Nucleus accumbens (tissue), 56 donors: ENCODE measurements at regions not wholly inside any gene's neighbourhood (a gene's known extent, or its start where the extent isn't known, plus 50 kb on each side); places are given as distances from the start of the nearest gene placed in this dataset.
"Not testable (repeated sequence)": the region's sequence is repeated elsewhere in the genome, so short reads cannot be mapped to it uniquely, and the experiment has no call there.

Experiments used
- DNase-seq, 56 donors: peaks; one replicate each; lab custom pipeline; 2025; lab: John Stamatoyannopoulos, UW

DNA sequence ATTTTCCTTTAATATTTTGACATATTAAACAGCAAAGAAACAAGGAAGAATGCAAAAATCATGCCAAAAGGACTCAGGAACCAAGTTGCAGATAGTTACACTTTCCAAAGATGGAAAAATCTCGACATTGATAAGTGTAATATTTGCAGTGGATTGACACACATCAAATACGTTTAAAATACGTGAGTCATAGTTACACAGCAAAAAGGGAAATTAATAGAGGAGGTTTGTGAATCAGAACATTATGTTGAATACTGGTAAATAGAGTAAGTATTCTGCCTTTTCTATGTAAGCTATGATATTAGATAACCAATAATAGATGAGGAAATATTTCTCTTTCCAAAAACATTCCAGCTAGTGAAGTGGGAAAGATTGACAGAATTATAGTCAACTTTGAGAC, 1761.3 kb upstream of the IGFBP7 start:
- DNase-seq: no peak

DNA sequence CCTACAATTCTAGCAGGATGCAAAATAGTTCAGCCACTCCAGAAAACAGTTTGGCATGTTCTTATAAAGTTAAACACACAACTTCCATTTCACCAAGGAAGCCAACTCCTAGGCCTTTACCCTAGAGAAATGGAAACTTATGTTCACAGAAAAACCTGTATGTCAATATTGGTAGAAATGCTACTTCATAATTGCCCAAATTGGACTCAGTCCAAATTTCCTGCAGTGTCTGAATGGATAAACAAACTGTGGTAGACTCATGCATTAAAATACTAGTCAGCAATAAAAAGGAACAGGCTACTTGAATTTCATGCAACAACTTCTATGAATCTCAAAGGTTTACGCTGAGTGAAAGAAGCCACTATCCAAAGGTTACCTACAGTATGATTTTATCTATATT, 1738.8 kb upstream of the IGFBP7 start:
- no peak for DNase-seq

DNA sequence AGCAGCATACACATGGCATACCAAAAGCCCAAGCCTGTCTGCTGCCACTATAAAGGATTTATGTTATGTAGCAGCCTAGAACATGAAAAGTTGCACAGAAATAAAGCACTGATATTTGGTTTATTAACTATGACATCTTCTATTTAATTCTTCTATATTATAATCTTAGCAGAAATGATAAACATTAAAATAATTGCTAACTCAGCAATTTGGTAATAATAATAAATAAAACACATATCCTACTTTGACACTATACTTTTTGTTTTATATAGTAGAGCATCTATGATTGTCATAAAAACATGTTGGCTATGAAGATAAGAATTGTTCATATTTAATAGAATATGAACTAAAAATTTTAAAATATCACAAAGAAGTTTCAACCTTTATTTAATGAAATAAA, 1733.3 kb upstream of the IGFBP7 start:
- DNase-seq: no peak

DNA sequence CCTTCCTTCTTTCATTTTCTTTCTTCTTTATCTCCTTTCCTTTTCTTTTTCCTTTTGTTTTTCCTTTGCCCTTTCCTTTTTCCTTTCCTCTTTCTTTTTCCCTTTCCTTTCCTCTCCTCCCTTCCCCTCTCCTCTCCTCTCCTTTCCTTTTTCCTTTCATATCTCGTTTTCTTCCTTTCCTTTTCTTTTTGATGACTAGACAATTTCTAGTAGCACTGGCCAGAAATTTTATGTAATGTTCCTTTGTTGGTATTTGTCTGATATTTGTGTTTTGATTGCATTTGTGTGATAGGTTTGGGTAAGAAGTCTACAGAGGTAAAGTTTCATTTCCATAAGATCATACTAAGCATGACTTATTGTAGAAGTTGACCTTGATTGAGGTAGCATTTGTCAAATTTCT, 1722.9 kb upstream of the IGFBP7 start:
- no peak for DNase-seq

DNA sequence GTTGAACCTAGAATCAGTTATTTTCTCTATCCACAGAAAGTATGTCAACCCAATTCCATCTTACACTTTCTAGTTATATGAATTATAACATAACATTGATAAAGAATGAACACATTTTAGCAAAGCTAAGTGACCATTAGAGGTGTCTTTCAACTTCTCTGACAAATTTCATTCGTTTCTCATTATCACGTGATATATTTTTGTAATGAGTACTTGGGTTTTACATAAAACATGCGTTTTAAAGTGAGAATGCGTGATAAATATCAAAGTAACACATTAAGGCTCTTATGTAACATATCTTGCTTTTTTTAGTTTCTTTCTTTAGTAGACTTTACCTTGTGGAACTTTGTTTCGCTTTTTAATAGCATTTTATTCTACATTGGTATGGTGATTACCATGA, 1715.1 kb upstream of the IGFBP7 start:
- no peak for DNase-seq

DNA sequence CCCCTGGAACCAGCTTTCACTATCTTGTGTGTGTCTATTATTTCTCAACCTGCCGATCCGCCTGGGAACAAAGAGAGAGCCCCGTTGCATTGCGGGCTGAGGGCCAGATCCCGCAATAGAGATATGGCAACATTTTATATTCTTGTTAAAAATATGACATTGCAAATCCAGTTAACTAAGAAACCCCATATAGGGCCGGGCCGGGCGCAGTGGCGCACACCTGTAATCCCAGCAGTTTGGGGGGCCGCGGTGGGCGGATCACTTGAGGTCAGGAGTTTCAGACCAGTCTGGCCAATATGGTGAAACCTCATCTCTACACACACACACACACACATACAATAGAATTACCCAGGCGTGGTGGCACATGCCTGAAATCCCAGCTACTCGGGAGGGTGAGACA, 1708.4 kb upstream of the IGFBP7 start:
- not testable (repeated sequence) for DNase-seq

DNA sequence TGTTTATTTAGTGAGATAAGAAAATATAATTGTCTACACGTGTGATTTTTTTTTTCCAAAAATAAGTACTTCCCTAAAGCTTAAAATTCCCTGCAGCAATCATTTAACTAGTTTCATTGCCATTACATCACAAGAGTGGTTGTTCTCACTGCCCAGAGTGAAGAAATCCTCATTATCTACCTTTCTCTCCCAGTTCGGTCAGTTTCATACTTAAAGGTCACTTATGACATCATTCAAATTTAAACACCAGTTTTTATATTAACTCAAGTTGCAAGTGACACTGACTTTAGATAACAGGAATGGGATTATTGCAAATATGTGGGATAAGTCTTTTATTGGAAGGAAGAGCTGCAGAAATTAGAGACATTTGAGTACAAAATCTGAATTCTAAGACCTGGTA, 1699.8 kb upstream of the IGFBP7 start:
- DNase-seq: no peak

DNA sequence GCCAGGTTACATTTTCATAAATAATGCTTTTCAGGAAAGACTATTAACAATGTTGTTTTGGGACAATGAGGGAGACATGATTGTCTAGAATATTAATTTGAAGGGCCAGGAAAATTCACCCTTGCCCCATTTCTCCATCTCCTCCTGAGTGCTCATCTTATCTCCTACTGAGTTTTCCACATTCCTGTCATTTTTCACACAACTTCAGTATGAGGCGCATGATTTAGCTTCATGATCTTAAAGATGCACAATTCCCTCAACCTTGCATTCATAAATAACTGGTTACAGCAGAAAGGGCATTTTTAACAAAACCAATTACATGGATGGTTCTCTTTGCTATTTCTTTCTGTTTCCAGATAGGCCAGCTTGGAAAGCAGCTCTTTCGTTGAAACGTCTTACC, 1699.2 kb upstream of the IGFBP7 start:
- DNase-seq: no peak

DNA sequence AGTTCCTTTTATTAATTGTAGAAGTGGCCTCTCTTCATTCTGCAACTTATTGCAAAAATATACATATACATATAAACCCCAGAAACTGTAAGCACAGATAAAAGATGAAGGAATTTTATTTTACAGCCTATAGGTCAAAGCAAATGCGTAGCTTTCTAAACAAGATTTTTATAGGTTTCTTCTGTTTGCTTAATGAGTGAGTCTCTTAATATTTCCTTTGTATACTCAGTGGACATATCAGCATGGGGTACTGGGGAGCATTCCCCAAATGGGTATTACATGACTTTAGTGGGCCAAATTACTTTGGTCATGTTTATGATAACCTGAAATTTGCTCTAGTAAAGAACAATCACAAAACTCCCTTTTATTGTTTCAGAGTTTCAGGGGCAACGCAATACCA, 1698.6 kb upstream of the IGFBP7 start:
- no peak for DNase-seq

DNA sequence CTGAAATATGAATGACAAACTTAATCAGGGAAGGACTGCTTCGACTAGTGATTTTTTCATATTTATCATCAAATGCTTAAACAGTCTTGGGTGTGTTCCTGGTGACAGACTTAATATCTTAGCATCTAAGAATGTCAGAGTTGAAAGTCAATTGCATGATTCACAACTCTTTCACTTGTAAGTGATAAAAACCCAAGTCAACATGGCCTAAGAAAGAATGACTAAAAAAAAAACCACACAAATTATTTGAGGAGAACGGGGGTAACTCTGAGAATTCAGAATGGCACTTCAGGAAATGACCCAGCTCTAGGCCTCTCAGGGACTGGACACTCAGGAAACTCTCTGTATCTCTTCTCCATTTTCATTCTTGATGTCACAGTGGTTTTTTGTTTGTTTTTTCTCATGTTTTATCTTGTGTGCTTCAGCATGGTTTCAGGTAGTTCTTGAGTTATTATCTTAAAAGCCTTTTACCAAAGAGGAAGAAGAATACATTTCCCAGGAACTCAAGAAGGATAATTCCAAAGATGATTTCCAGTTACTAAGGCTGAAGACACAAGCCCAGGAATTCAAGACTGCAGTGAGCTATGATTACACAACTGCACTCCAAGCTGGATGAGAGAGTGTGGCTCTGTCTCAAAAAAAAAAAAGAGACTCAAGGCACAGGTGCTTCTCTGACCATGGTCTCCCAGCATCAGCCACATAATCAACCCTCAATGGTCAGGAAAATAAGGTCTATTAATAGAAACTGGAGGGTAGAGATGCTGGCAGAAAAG, 1697.8 kb upstream of the IGFBP7 start:
- no peak for DNase-seq

DNA sequence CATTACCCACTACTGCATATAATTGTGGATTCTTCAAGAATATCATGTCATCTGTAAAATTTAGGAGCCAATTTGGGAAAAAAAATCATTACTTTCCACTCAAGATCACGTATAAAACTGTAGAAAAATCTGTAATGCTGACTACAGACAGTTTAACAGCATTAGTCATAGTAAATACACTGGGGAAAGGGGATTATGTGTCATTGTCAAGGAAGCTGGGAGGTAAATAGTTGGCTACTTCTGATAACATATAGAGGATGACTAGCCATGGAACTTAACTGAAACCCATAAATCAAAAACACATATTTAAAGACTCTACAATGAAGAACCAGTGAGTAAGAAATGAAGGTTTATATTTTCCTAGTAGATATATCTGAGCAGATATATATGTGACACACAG, 1666.4 kb upstream of the IGFBP7 start:
- DNase-seq: no peak

DNA sequence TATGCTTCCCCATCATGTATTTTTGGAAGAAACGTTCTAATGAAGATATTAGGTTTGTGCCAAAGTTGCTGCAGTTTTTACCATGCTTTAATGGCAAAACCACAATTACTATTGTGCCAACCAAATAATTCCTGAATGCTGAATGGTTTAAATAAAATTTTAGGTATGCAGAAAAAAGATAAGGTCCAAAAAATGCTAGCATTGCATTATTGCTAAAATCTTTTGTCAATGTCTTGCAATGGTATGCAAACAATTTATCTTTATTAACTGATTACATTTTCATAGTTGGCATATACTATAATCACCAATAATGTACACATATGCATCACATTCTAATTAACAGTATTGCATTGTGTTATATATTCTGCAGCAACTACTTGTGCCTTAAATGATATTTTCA, 1657.4 kb upstream of the IGFBP7 start:
- DNase-seq: no peak

DNA sequence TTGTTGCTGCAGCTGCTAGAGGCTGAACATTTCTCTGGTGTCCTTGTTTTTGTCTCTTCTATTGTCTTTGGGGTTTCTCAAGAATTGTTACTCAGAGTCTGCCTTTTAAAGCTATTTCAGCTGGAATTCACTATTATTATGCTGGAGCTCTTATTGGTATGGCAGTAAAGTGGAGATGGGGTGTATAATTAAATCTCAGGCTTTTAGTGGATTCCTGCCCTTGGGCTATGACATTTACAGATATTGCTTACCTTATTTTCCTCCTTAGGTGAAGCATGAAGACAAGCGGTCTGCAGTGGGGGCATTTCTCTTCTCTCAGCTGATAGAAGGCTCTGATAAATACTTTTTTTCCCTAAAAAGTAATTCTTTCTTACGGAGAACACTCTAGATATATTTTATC, 1656.6 kb upstream of the IGFBP7 start:
- DNase-seq: no peak

DNA sequence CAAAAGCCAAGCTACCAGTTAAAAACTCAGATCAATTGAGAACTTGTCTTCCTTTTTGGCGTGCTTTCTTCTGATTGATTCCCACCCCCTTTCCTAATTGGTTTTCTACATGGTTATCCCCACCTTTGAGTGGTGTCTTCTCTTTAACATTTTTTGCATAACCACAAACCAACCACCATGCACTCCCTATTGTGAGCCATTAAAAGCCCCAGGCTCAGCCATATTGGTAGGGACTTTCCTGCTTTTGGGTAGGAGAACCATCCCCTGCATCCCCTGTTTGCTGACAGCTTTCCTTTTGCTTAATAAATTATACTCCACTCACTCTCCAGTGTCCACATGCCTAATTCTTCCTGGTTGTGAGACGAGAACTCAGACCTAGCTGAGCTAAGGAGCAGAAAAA, 1651.4 kb upstream of the IGFBP7 start:
- DNase-seq: no peak

DNA sequence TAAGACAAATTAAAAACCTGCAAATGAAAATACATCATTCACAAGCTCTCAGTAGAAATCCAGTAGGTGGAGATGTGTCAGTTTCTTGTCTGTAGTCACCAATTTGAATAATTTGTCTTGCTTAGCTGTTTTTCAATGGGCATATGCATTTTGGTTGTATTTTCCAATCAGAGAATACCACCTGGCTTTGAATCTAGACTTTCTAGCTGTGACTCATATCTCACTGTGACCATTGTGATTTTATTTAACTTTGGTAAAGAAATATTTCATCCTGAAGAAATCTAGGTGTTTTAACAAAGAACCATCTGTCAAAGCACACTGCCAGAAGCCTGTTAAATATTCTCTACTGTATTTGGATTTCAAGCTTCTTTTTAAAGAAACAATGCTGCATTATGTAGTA, 1650.6 kb upstream of the IGFBP7 start:
- no peak for DNase-seq

DNA sequence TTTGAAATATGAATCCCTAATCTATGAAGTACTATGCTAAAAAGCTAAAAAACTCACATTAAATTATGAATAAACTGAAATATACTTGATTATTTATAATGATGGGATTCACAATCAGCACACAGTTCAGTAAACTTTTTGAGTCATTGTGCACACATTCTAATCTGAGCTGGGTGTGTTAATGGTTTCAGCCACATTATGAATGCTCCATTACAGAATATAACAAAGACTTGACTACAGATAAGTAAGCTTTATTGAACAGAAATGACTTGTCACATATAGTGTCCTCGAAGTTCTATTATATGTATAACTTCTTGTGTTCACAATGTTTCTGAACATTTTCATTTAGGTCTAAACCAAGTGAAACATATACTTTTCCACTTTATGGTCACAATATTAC, 1649.9 kb upstream of the IGFBP7 start:
- no peak for DNase-seq

DNA sequence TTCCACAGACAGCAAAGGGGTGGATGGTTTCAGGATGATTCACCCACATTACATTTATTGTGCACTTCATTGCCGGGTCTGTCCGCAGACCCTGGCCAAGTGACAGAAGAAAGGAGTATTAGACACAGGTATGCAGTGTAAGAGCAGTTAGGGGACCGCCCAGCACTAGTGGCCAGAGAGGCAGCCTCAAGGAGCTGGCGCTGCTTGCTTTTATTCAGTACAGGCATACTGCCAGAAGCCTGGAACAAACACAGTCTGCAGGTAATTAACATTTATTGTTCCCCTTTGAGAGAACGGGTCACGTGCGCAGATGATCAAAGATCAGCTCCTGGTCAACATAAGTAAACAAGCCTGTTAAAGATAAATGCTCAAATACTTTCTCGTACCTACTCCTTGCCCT, 1639.0 kb upstream of the IGFBP7 start:
- DNase-seq: no peak

DNA sequence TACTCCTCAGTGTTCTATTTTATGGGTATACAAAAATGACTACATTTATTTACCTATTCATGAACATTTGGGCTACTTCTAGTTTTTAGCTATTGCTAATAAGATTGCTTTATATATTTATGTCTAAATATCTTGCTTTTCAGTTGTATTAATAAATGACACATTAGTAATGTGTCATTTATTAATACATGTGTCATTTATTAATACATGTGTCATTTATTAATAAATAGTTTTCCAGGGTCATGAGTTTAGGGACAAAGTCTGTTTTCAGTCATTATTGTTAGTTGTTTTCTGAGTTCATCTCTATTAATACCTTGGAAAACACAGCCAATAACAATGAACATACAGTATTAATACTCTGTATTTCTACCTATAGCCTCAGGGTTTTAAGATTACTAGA, 1630.7 kb upstream of the IGFBP7 start:
- DNase-seq: no peak

DNA sequence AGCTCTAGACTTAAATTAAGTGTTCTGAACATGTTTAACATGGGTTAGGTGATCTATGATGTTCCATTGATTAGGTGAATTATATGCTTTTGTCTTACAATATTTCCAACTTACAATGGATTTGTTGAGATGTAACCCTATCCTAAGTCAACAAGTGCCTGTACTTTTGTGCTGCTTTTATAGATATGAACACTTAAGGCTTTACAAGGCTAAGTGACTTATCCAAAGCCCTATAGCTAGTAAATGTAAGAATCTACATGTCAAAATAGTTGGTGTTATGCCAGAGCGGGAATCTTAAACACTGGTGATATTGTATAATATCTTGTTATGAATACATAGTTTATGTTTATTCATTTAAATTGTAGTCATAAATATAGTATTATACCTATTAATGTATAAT, 1629.1 kb upstream of the IGFBP7 start:
- no peak for DNase-seq

DNA sequence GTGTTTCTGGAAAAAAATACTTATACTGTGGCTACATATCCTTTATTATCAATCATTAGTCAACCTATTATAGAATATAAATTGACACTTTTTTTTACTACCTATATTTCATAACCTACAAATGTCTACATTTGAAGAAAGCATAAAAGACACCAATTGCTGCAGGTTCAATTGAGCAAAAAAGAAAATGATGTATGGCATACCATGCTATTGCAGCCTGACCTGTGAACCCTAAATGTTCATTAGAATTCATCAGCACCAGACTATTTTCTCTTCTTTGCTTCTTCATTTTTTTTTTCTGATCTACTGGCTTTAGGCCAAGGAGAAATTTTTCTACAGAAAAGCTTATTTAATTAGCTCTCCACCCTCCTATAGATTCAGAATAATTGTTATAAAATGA, 1628.2 kb upstream of the IGFBP7 start:
- DNase-seq: no peak

DNA sequence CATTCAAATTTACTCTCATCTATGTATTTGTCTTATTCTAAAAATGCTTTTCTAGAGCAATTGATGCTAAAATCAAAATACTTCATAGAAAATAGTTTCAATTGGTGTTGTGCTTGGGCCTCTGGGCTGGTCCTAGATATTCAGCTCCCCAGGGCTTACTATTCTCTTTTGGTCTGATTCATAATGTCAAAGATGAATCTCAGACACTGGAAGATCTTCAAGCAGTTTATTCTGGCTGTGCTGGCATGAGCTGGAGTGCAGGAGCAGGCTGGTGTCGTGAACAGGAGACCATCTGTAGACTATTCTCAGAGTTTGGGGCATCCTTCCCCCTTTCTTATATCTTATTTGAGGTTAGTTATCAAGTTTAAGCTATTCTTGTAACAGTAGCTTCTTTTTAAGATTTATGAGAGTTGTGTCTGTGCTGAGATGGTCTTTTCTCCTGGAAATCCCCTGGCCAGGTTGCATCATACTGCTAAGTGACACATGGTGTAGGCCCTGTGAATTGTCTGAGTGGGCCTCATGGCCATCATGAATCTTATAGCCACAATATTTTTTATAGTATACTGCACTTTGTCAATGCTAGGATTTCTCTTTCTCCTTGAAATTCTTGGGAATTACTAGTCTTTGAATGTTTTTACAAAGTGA, 1624.0 kb upstream of the IGFBP7 start:
- DNase-seq: no peak

DNA sequence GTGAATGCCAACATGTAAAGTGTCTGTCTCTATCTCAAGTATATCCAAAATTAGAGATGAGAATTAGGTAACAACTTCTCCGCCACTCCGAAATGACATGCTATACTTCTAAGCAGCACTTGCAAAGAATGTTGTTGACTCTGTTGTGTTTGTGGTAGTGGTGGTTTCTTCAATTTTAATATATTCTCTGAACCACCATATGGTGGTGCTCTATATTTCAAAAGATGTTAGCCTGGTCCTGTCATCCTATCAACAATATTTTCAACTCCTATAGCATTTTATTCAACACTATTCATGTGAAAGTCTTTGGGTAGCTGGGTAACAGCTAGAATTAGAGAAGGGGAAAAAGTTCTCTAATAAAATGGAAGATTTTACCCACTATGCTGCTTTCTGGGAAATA, 1622.8 kb upstream of the IGFBP7 start:
- no peak for DNase-seq

DNA sequence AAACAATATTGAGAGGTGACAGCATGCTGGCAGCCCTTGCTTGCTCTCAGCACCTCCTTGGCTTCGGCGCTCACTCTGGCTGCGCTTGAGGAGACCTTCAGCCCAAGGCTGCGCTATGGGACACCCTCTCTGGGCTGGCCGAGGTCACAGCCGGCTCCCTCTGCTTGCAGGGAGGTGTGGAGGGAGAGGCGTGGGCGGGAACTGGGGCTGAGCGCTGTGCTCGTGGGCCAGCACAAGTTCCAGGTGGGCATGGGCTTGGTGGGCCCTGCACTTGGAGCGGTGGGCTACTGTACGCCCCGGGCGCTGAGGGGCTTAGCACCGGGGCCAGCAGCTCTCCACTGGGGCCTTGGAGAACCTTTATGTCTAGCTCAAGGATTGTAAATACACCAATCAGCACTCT, 1613.8 kb upstream of the IGFBP7 start:
- no peak for DNase-seq
